HepG2 (cell line): ENCODE measurements at regions not wholly inside any gene's neighbourhood (a gene's known extent, or its start where the extent isn't known, plus 50 kb on each side); places are given as distances from the start of the nearest gene placed in this dataset.

Experiments
- ARID2 ChIP-seq: sonication (generic); formaldehyde crosslinking; IDR thresholded peaks from 2 replicates; pipeline ENCODE4 v1.8.1; 2022; ENCODE audit warnings: mild to moderate bottlenecking, missing genetic modification reagents, borderline replicate concordance
- EP300 ChIP-seq, 3 experiments: sonication (generic) in 1 of 3; formaldehyde crosslinking in 1 of 3; IDR thresholded peaks; 2 replicates each; pipeline versions ENCODE4 v1.5.1 to v1.6.1; 2011 to 2020; ENCODE audit warnings: low read depth in 2 of 3, low read length in 2 of 3, borderline replicate concordance in 1 of 3, improper control_type of control experiment in 1 of 3, mild to moderate bottlenecking in 1 of 3, missing genetic modification reagents in 1 of 3, moderate library complexity in 1 of 3
- GABPA ChIP-seq, 2 experiments: IDR thresholded peaks; 2 replicates each; pipeline ENCODE4 v1.6.1; 2011 to 2016; ENCODE audit warnings: low read depth in 2 of 2, low read length in 1 of 2, missing biosample characterization in 1 of 2, missing genetic modification characterization in 1 of 2
- SP1 ChIP-seq, 2 experiments: fragments of 450-650 bp in 1 of 2; sonication (generic) in 1 of 2; formaldehyde crosslinking in 1 of 2; IDR thresholded peaks; 2 replicates each; pipeline versions ENCODE4 v1.4.0 to v1.6.1; 2016 to 2020; ENCODE audit warnings: missing genetic modification reagents in 1 of 2
- TCF7 ChIP-seq: sonication (generic); IDR thresholded peaks from 2 replicates; pipeline ENCODE4 v1.6.1; 2016; ENCODE audit warnings: antibody characterized with exemption, low read depth
- ZFP1 ChIP-seq: IDR thresholded peaks from 2 replicates; pipeline ENCODE4 v1.6.1; 2016
- ZNF501 ChIP-seq: sonication (generic); formaldehyde crosslinking; IDR thresholded peaks from 2 replicates; pipeline ENCODE4 v1.5.1; 2020; ENCODE audit warnings: mild to moderate bottlenecking, moderate library complexity, missing genetic modification reagents
- ZNF674 ChIP-seq: sonication (generic); formaldehyde crosslinking; IDR thresholded peaks from 2 replicates; pipeline ENCODE4 v1.5.0; 2020; ENCODE audit warnings: low read depth, mild to moderate bottlenecking, missing genetic modification reagents
- ZNF768 ChIP-seq: sonication (generic); formaldehyde crosslinking; IDR thresholded peaks from 2 replicates; pipeline ENCODE4 v1.4.0; 2020; ENCODE audit warnings: missing genetic modification reagents
- TF ChIP-seq, protein P1 (sequence below): sonication (generic); formaldehyde crosslinking; IDR thresholded peaks from 2 replicates; pipeline ENCODE4 v1.5.1; 2020; ENCODE audit warnings: mild to moderate bottlenecking, missing genetic modification reagents, borderline replicate concordance
- TF ChIP-seq, protein P2 (sequence below): sonication (generic); formaldehyde crosslinking; IDR thresholded peaks from 2 replicates; pipeline ENCODE4 v1.5.0; 2020; ENCODE audit warnings: mild to moderate bottlenecking, missing genetic modification reagents, moderate library complexity
- TF ChIP-seq, protein P3 (sequence below): sonication (generic); formaldehyde crosslinking; IDR thresholded peaks from 2 replicates; pipeline ENCODE4 v1.4.0; 2020; ENCODE audit warnings: missing genetic modification reagents
- TF ChIP-seq, protein P4 (sequence below): sonication (generic); formaldehyde crosslinking; IDR thresholded peaks from 2 replicates; pipeline ENCODE4 v1.8.0; 2022; ENCODE audit warnings: mild to moderate bottlenecking, missing genetic modification reagents

DNA sequence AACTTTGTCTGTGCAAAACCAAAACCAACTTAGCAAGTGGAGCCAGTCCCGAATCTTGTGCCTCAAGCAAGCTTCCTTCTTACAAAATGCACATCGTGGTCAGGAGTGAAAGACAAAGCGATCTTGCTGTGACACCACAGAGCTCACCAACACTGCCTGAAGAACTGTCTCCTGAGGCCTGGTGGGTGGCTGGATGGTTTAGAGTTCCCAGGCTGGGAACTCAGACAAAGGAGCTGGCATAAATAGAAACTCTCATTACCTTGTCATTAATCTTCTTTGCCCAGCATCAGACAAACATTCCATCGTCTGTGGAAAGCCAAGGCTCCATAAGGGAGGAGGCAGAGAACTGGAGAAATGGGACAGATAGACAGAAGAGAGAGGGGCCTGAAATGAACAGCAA, 144.8 kb downstream of the KCNA5 start:
- no peak for TF ChIP-seq ARID2 (CRISPR knock-in tag)
- TF ChIP-seq EP300 (IDR thresholded peaks at IDR 0.05; ENCODE audit: low read depth in 2 of 2, low read length in 2 of 2): no peak
- no peak for TF ChIP-seq EP300 (CRISPR knock-in tag; IDR thresholded peaks at IDR 0.05; ENCODE audit: borderline replicate concordance)
- TF ChIP-seq SP1 (IDR thresholded peaks at IDR 0.05): no peak
- TF ChIP-seq SP1 (CRISPR knock-in tag; IDR thresholded peaks at IDR 0.05): no peak
- no peak for TF ChIP-seq GABPA (IDR thresholded peaks at IDR 0.05; ENCODE audit: low read depth, low read length)
- no peak for TF ChIP-seq GABPA (CRISPR knock-in tag; IDR thresholded peaks at IDR 0.05; ENCODE audit: low read depth)
- TF ChIP-seq ZNF674 (CRISPR knock-in tag): no peak
- TF ChIP-seq ZNF501 (CRISPR knock-in tag): no peak
- TF ChIP-seq, protein P1, sequence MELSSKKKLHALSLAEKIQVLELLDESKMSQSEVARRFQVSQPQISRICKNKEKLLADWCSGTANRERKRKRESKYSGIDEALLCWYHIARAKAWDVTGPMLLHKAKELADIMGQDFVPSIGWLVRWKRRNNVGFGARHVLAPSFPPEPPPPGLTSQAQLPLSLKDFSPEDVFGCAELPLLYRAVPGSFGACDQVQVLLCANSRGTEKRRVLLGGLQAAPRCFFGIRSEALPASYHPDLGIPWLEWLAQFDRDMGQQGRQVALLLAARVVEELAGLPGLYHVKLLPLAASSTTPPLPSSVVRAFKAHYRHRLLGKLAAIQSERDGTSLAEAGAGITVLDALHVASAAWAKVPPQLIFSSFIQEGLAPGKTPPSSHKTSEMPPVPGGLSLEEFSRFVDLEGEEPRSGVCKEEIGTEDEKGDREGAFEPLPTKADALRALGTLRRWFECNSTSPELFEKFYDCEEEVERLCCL (CRISPR knock-in tag): no peak
- TF ChIP-seq ZNF768 (CRISPR knock-in tag): no peak
- TF ChIP-seq ZFP1 (CRISPR knock-in tag): no peak
- TF ChIP-seq, protein P2, sequence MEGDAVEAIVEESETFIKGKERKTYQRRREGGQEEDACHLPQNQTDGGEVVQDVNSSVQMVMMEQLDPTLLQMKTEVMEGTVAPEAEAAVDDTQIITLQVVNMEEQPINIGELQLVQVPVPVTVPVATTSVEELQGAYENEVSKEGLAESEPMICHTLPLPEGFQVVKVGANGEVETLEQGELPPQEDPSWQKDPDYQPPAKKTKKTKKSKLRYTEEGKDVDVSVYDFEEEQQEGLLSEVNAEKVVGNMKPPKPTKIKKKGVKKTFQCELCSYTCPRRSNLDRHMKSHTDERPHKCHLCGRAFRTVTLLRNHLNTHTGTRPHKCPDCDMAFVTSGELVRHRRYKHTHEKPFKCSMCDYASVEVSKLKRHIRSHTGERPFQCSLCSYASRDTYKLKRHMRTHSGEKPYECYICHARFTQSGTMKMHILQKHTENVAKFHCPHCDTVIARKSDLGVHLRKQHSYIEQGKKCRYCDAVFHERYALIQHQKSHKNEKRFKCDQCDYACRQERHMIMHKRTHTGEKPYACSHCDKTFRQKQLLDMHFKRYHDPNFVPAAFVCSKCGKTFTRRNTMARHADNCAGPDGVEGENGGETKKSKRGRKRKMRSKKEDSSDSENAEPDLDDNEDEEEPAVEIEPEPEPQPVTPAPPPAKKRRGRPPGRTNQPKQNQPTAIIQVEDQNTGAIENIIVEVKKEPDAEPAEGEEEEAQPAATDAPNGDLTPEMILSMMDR: no peak
- no peak for TF ChIP-seq TCF7
- TF ChIP-seq, protein P3, sequence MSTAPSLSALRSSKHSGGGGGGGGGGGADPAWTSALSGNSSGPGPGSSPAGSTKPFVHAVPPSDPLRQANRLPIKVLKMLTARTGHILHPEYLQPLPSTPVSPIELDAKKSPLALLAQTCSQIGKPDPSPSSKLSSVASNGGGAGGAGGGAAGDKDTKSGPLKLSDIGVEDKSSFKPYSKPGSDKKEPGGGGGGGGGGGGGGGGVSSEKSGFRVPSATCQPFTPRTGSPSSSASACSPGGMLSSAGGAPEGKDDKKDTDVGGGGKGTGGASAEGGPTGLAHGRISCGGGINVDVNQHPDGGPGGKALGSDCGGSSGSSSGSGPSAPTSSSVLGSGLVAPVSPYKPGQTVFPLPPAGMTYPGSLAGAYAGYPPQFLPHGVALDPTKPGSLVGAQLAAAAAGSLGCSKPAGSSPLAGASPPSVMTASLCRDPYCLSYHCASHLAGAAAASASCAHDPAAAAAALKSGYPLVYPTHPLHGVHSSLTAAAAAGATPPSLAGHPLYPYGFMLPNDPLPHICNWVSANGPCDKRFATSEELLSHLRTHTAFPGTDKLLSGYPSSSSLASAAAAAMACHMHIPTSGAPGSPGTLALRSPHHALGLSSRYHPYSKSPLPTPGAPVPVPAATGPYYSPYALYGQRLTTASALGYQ (CRISPR knock-in tag): no peak
- TF ChIP-seq, protein P4, sequence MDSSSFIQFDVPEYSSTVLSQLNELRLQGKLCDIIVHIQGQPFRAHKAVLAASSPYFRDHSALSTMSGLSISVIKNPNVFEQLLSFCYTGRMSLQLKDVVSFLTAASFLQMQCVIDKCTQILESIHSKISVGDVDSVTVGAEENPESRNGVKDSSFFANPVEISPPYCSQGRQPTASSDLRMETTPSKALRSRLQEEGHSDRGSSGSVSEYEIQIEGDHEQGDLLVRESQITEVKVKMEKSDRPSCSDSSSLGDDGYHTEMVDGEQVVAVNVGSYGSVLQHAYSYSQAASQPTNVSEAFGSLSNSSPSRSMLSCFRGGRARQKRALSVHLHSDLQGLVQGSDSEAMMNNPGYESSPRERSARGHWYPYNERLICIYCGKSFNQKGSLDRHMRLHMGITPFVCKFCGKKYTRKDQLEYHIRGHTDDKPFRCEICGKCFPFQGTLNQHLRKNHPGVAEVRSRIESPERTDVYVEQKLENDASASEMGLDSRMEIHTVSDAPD (CRISPR knock-in tag): no peak
